ENCODE measurements at regions not wholly inside any gene's neighbourhood (a gene's known extent, or its start where the extent isn't known, plus 50 kb on each side); places are given as distances from the start of the nearest gene placed in this dataset.

GRCh38 chr1:221994939-221995338 is 253.1 kb upstream of the DUSP10 start:
- TF ChIP-seq CTCF (IDR thresholded peaks at IDR 0.05) (no peak), POLR2A (IDR thresholded peaks at IDR 0.05) (no peak)
